CD4-positive, CD25-positive, alpha-beta regulatory T cell (primary cell): ENCODE measurements at regions not wholly inside any gene's neighbourhood (a gene's known extent, or its start where the extent isn't known, plus 50 kb on each side); places are given as distances from the start of the nearest gene placed in this dataset.

ENCODE experiments used
- ATAC-seq, 2 donors: fragments of 150-1000 bp; cut with Tn5 transposase; one replicate each; pipeline ENCODE4 v1.10.0; 2021; ENCODE audit warnings: low read depth in 2 of 2, moderate number of reproducible peaks in 2 of 2, moderate library complexity in 1 of 2
- DNase-seq, 3 donors: peaks; one replicate each; pipeline versions ENCODE4 v3.0.0 to v3.0.0-alpha.2; 2012 to 2022; ENCODE audit warnings: mixed read lengths in 1 of 3
- H3K27ac ChIP-seq: one replicate; pipeline ENCODE4 v1.7.0; 2013; ENCODE audit warnings: mild to moderate bottlenecking, low read length; ENCODE audit not compliant: insufficient read depth, poor library complexity, severe bottlenecking
- H3K27me3 ChIP-seq: one replicate; pipeline ENCODE4 v1.7.0; 2013; ENCODE audit warnings: low read length; ENCODE audit not compliant: control insufficient read depth, insufficient read depth
- H3K36me3 ChIP-seq: one replicate; pipeline ENCODE4 v1.7.0; 2013; ENCODE audit warnings: mild to moderate bottlenecking, low read length, moderate library complexity; ENCODE audit not compliant: control insufficient read depth, insufficient read depth
- H3K4me1 ChIP-seq: 2 replicates; pipeline ENCODE4 v1.7.0; 2013; ENCODE audit warnings: mild to moderate bottlenecking, low read length; ENCODE audit not compliant: insufficient read depth, control insufficient read depth, poor library complexity, severe bottlenecking
- H3K4me3 ChIP-seq: one replicate; pipeline ENCODE4 v1.7.0; 2013; ENCODE audit warnings: low read depth, mild to moderate bottlenecking, low read length, moderate library complexity
- H3K9me3 ChIP-seq, 2 experiments: 1 replicate in 1 of 2; 2 replicates in 1 of 2; pipeline ENCODE4 v1.7.0; 2013; ENCODE audit warnings: low read length in 2 of 2, mild to moderate bottlenecking in 1 of 2, moderate library complexity in 1 of 2; ENCODE audit not compliant: control insufficient read depth in 2 of 2
- H3K27ac Mint-ChIP-seq, 3 donors: one replicate each; pipeline ENCODE4 v1.8.0; 2020 to 2022; ENCODE audit warnings: mild to moderate bottlenecking in 3 of 3, mixed read lengths in 3 of 3, moderate library complexity in 2 of 3
- H3K27me3 Mint-ChIP-seq: one replicate; pipeline ENCODE4 v1.8.0; 2022; ENCODE audit warnings: mild to moderate bottlenecking, mixed read lengths
- H3K36me3 Mint-ChIP-seq: one replicate; pipeline ENCODE4 v1.8.0; 2020; ENCODE audit warnings: mixed read lengths
- H3K4me1 Mint-ChIP-seq, 4 donors: one replicate each; pipeline ENCODE4 v1.8.0; 2020 to 2022; ENCODE audit warnings: mixed read lengths in 4 of 4, mild to moderate bottlenecking in 1 of 4
- H3K4me3 Mint-ChIP-seq, 4 donors: one replicate each; pipeline ENCODE4 v1.8.0; 2020 to 2022; ENCODE audit warnings: mild to moderate bottlenecking in 4 of 4, mixed read lengths in 4 of 4, moderate library complexity in 3 of 4
- H3K9me3 Mint-ChIP-seq, 7 donors: one replicate each; pipeline ENCODE4 v1.8.0; 2020 to 2022; ENCODE audit warnings: mixed read lengths in 7 of 7, mild to moderate bottlenecking in 3 of 7, moderate library complexity in 2 of 7

DNA sequence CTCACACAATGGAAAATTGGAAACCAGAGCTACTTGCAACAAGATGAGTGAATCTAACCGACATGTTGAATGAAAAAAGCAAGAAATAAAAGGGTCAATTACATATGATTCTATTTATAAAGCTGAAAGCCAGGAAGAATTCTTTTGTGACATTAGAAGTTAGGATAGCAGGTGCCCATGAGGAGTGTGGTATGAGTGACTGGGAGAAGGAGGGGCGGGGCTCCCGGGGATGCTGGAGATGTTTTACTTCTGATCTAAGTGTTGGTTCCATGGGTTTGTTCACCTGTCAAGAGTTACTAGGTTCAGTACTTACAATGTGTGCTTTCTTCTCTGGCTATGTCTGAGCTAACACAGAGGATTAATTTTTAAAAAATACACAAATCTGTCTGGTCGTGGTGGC, 60.8 kb downstream of the NSMCE3 start:
- H3K27ac Mint-ChIP-seq, result no peak overlapping the region

DNA sequence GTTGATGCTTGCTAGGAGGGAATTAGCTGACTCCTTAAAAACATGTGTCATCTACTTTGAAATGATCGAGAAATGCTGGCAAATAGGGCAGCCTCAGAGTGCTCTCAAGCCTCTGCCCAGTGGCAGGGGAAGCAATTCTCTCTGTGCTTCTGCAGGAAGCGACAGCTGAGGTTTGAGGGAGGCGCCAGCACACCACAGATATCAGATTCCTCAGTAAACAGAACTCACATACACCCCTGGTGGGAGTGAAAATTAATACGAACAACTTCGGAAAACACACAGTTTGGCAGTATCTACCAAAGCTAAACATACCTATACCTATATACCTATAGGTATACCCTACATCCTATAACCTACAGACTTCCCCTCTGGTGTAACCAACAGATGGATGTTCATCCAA, 61.3 kb downstream of the NSMCE3 start:
- H3K36me3 ChIP-seq, result no peaks in the 10 kb centered on the region
- no peak overlapping the region for H3K4me3 ChIP-seq
- Mint-ChIP-seq H3K4me1 (no peaks in the 10 kb centered on the region), H3K27me3 (peaks cover 23% of the 10 kb centered on the region), H3K27ac (no peak overlapping the region), H3K9me3 (peaks cover 0 to 8% (median 0%) of the 10 kb centered on the region in 7 donors), H3K36me3 (peaks cover 4% of the 10 kb centered on the region), H3K4me3 (no peak overlapping the region)
- DNase-seq (no peak), ATAC-seq (no peak)
- no peaks in the 10 kb centered on the region for H3K9me3 ChIP-seq
- no peaks in the 10 kb centered on the region for H3K27me3 ChIP-seq
- H3K4me1 ChIP-seq, result no peaks in the 10 kb centered on the region
- H3K27ac ChIP-seq, result no peak overlapping the region

More for the DNA sequence above, 60.8 kb downstream of the NSMCE3 start:
- H3K4me1 Mint-ChIP-seq, result no peaks in the 10 kb centered on the region
- no peak for DNase-seq
- H3K36me3 ChIP-seq, result no peaks in the 10 kb centered on the region
- H3K9me3 ChIP-seq, result no peaks in the 10 kb centered on the region
- peaks cover 4% of the 10 kb centered on the region for H3K36me3 Mint-ChIP-seq
- no peaks in the 10 kb centered on the region for H3K27me3 ChIP-seq
- H3K9me3 Mint-ChIP-seq, result peaks cover 0 to 8% (median 0%) of the 10 kb centered on the region in 7 donors
- no peak for ATAC-seq
- peaks cover 23% of the 10 kb centered on the region for H3K27me3 Mint-ChIP-seq
- no peak overlapping the region for H3K27ac ChIP-seq
- H3K4me3 Mint-ChIP-seq, result no peak overlapping the region
- H3K4me1 ChIP-seq, result no peaks in the 10 kb centered on the region
- no peak overlapping the region for H3K4me3 ChIP-seq

DNA sequence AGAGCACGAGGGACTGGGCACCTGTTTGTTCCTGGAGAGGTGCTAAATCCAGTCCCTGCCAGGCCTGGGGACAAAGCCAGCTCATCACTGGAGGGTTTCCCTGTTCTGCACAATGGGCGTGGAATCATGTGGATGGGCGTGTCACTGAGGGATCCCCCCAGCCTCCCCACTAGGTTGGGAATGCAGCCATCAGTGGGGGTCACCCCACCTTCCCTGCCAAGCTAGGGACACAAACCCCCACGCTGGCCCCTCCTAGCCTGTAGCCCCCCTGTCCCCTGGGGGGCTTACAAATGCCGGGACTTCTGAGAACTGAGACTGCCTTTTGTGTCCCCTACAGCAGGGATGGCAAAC, 61.9 kb downstream of the NSMCE3 start:
- no peak overlapping the region for H3K27ac Mint-ChIP-seq
- peaks cover 0 to 8% (median 0%) of the 10 kb centered on the region in 7 donors for H3K9me3 Mint-ChIP-seq
- Histone ChIP-seq H3K36me3 (no peaks in the 10 kb centered on the region), H3K27me3 (no peaks in the 10 kb centered on the region), H3K9me3 (no peaks in the 10 kb centered on the region), H3K4me3 (no peak overlapping the region), H3K4me1 (no peaks in the 10 kb centered on the region), H3K27ac (no peak overlapping the region)
- no peaks in the 10 kb centered on the region for H3K4me1 Mint-ChIP-seq
- DNase-seq (no peak), ATAC-seq (no peak)
- no peak overlapping the region for H3K4me3 Mint-ChIP-seq
- peaks cover 23% of the 10 kb centered on the region for H3K27me3 Mint-ChIP-seq
- H3K36me3 Mint-ChIP-seq, result peaks cover 4% of the 10 kb centered on the region

DNA sequence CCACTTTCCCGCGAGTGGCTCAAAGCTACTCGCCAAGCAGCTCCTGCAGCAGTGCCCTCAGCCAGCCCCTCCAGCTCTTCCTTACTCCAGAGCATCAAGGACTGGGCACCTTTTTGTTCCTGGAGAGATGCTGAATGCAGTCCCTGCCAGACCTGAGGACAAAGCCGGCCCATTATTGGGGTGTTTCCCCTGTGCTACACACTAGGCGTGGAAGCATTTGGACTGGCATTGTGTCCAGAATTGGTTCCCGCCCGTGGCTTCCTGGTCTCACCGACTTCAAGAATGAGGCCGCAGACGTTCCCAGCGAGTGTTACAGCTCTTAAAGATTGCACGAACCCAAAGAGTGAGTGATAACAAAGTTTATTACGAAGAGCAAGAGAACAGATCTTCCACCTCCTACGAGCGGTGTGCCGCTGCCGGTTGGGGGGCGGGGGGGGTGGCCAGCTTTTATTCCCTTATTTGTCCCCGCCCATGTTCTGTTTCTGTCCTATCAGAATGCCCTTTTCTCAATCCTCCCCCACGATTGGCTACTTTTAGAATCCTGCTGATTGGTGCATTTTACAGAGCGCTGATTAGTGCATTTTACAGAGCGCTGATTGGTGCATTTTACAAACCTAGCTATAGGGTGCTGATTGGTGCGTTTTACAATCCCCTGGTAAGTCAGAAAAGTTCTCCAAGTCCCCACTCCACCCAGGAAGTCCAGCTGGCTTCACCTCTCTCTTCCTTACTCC, 62.4 kb downstream of the NSMCE3 start:
- no peaks in the 10 kb centered on the region for H3K36me3 ChIP-seq
- Mint-ChIP-seq H3K27me3 (peaks cover 19% of the 10 kb centered on the region), H3K4me1 (no peaks in the 10 kb centered on the region), H3K36me3 (peaks cover 4% of the 10 kb centered on the region), H3K9me3 (peaks cover 0 to 8% (median 0%) of the 10 kb centered on the region in 7 donors), H3K27ac (no peak overlapping the region), H3K4me3 (no peak overlapping the region)
- no peaks in the 10 kb centered on the region for H3K27me3 ChIP-seq
- H3K4me3 ChIP-seq, result no peak overlapping the region
- H3K9me3 ChIP-seq, result no peaks in the 10 kb centered on the region
- H3K27ac ChIP-seq, result no peak overlapping the region
- no peaks in the 10 kb centered on the region for H3K4me1 ChIP-seq
- ATAC-seq (no peak), DNase-seq (no peak)

DNA sequence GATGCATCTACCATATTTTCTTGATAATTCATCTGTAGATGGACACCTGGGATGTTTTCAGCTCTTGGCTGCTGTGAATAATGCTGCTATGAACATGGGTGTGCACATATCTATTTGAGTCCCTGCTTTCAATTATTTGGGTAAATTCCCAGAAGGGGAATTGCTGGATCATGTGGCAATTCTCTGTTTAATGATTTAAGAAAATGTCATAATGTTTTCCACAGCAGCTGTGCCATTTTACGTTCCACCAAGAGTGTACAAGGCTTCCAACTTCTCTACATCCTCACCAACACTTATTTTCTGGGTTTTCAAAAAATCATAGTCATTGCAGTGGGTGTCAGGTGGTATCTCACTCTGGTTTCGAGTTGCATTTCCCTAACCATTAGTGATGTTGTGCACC, 64.4 kb downstream of the NSMCE3 start:
- Histone ChIP-seq H3K9me3 (no peaks in the 10 kb centered on the region), H3K4me3 (no peak overlapping the region), H3K27me3 (no peaks in the 10 kb centered on the region), H3K36me3 (no peaks in the 10 kb centered on the region), H3K4me1 (no peaks in the 10 kb centered on the region), H3K27ac (no peak overlapping the region)
- peaks cover 0 to 8% (median 0%) of the 10 kb centered on the region in 7 donors for H3K9me3 Mint-ChIP-seq
- peaks cover 14% of the 10 kb centered on the region for H3K27me3 Mint-ChIP-seq
- ATAC-seq (no peak), DNase-seq (no peak)
- peaks cover 4% of the 10 kb centered on the region for H3K36me3 Mint-ChIP-seq
- H3K4me1 Mint-ChIP-seq, result no peaks in the 10 kb centered on the region
- H3K27ac Mint-ChIP-seq, result no peak overlapping the region
- no peak overlapping the region for H3K4me3 Mint-ChIP-seq

DNA sequence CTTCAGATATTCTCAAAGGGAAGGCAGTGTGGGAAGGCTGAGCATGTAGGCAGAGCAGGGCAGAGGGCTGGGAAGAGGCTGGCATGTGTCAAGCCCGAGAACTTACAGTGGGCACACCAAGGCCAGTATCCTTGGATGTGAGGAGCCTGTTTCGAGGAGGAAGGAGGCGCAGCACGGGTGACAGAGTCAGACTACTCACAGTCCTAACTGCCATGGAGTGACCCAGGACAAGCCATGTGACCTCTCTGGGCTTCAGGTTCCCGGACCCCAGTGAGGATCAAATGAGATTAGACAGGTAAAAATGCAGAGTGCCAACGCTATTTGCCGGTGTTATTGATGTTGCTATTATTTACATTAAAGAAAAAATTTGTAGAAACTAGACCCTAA, 65.3 kb downstream of the NSMCE3 start:
- no peak for DNase-seq
- Mint-ChIP-seq H3K27ac (peak overlapping the region in 1 of 3 donors; percentile 67), H3K4me3 (no peak overlapping the region), H3K4me1 (no peaks in the 10 kb centered on the region), H3K27me3 (peaks cover 14% of the 10 kb centered on the region), H3K9me3 (peaks cover 0 to 4% (median 0%) of the 10 kb centered on the region in 7 donors), H3K36me3 (peaks cover 4% of the 10 kb centered on the region)
- no peaks in the 10 kb centered on the region for H3K9me3 ChIP-seq
- no peaks in the 10 kb centered on the region for H3K27me3 ChIP-seq
- H3K4me1 ChIP-seq, result no peaks in the 10 kb centered on the region
- no peaks in the 10 kb centered on the region for H3K36me3 ChIP-seq
- no peak overlapping the region for H3K27ac ChIP-seq
- no peak for ATAC-seq
- H3K4me3 ChIP-seq, result no peak overlapping the region

DNA sequence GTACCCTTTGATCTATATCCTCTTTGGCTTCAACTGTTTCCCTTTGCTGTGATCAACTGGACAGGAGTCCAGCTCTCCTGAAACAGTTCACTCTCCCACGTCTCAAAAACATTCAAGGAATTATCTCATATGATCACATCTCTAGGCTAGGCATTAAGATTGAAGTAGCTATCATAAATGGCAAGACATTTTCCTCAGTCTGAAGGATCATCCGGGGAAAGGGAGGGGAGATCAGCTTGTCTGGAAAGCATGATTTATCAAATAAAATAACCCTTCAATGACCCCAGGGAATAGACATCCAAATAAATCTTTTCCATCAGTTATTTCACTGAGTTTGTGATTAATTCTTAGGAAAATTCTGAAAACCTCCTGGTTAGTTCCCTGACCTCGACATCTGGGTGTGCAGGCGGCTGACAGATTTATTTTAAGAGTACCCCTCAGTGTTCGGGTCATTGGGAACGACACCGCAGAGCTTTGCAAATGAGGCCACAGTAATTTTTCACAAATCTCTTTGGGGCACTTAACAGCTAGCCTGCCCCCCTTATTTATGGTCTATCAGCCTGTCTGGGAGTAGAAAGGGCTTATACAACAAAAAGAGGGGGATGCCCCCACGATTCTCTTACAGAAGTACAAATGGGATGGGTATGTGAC, 65.8 kb downstream of the NSMCE3 start:
- Mint-ChIP-seq H3K27me3 (peaks cover 18% of the 10 kb centered on the region), H3K4me3 (no peak overlapping the region), H3K36me3 (peaks cover 4% of the 10 kb centered on the region), H3K4me1 (no peaks in the 10 kb centered on the region), H3K9me3 (peaks cover 0 to 4% (median 0%) of the 10 kb centered on the region in 7 donors), H3K27ac (peak overlapping the region in 1 of 3 donors; percentile 67)
- ATAC-seq (no peak), DNase-seq (no peak)
- no peaks in the 10 kb centered on the region for H3K4me1 ChIP-seq
- H3K36me3 ChIP-seq, result no peaks in the 10 kb centered on the region
- no peaks in the 10 kb centered on the region for H3K27me3 ChIP-seq
- no peak overlapping the region for H3K27ac ChIP-seq
- no peak overlapping the region for H3K4me3 ChIP-seq
- H3K9me3 ChIP-seq, result no peaks in the 10 kb centered on the region

DNA sequence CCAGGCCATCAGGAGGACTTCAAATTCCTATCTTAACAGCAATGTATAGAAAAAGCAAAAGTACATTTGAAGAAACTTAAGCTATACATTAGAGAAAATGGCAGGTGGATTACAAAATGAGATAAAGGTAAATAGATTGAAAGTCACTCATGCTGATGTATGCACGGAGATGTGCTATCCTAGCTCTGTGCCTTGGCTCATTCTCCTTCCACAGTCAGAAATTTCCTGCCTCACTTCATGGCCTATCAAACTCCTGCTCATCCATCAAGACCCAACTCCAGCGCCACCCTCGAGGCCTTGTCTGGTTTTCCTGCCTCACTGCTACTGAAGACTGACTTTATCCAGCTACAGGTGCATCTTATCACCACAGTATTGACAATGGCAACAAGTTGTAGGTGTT, 72.9 kb downstream of the NSMCE3 start:
- no peak overlapping the region for H3K27ac Mint-ChIP-seq
- Histone ChIP-seq H3K27ac (no peak overlapping the region), H3K4me3 (no peak overlapping the region), H3K36me3 (no peaks in the 10 kb centered on the region), H3K4me1 (no peaks in the 10 kb centered on the region), H3K9me3 (no peaks in the 10 kb centered on the region), H3K27me3 (no peaks in the 10 kb centered on the region)
- DNase-seq (no peak), ATAC-seq (no peak)
- peaks cover 9% of the 10 kb centered on the region for H3K27me3 Mint-ChIP-seq
- H3K4me1 Mint-ChIP-seq, result no peaks in the 10 kb centered on the region
- no peaks in the 10 kb centered on the region for H3K9me3 Mint-ChIP-seq
- no peaks in the 10 kb centered on the region for H3K36me3 Mint-ChIP-seq
- H3K4me3 Mint-ChIP-seq, result no peak overlapping the region
